ENCODE measurements at regions not wholly inside any gene's neighbourhood (a gene's known extent, or its start where the extent isn't known, plus 50 kb on each side); places are given as distances from the start of the nearest gene placed in this dataset.

DNA sequence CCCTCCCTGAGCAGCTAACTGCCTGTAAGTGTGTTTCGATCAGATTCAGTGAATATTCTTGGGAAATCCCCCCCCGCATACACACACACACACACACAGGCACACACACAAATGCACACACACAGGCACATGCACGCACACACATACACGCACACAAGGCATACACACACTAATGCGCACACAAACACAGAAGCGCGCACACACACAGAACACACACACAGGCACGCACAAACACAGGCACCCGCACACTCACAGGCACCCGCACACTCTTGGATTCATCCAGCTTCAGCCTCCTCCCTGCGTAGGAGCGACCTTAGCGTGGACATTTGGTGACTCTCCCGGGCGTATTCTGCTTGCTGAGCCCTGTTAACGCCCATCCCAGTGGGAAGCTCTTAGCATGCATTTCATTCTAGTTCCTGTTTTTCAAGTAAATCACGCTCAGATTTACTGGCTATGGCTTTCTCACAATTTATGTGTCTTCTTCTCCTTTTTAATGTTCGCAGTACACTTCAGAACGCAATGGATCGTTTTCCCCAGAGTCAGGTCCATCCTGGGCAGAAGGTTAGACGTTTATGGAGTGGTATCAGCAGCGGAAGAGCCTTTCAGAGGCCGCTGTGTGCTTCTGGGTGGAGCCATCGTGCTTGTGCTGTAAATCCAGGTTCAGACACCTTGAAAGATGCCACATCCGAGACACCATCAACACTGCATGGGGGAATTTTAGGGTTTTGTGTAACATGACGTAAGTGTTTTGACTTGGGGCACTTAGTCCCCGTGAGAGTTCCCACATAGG is 656.6 kb downstream of the GALR1 start:
- no peak for DNase-seq (ENCODE audit: low read depth)

DNA sequence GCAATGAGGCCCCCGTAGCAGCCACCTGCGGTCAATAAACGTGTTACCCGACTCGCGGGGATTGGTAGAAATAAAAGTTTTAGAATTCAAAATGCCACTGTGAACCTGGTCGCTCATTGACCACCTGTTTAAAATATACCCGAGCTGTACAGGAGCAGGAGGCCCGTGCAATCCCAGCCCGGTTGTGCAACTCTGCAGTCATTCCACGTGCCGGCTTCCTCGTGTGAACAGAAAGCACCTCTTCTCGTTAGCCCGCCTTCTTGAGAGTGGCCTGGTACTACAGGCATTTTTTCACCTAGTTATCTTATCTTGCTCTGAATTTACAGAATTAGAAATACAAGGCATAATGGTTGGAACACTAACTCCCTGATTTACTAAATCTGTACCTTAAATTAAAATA is 660.7 kb downstream of the GALR1 start:
- no peak for DNase-seq (ENCODE audit: low read depth)

- no peak for DNase-seq (ENCODE audit: low read depth)
Observed at GRCh38 chr18:77911971-77912605, 662.4 kb downstream of the GALR1 start.

- DNase-seq (ENCODE audit: low read depth), result no peak
Observed at GRCh38 chr18:77918730-77919129, 669.1 kb downstream of the GALR1 start.

- DNase-seq (ENCODE audit: low read depth), result no peak
Observed at GRCh38 chr18:77919923-77920322, 670.3 kb downstream of the GALR1 start.

GRCh38 chr18:77935342-77935741 is 685.7 kb downstream of the GALR1 start:
- DNase-seq (ENCODE audit: low read depth), result no peak

- DNase-seq (ENCODE audit: low read depth), result no peak
Observed at GRCh38 chr18:77940566-77940965, 690.9 kb downstream of the GALR1 start.

GRCh38 chr18:77944533-77944932 is 694.9 kb downstream of the GALR1 start:
- no peak for DNase-seq (ENCODE audit: low read depth)

DNA sequence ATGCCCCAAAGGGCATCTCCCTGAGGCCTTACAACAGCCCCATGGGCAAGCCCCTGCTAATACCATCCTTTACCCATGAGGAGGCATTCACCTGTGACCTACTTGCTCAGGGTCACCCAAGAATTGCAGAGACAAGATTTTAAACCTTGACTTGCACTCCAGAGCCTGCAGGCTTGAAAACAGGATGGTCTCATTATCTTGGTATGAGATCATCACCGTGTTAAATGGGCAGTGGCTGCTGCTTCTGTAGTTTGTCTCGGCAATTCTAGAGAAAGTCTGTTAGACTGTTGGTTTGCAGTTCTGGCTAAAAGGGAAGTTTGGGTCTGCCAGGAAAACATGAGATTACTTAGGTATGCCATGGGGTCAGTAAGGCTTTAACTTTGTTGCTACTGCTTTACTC is 698.9 kb downstream of the GALR1 start:
- no peak for DNase-seq (ENCODE audit: low read depth)

DNA sequence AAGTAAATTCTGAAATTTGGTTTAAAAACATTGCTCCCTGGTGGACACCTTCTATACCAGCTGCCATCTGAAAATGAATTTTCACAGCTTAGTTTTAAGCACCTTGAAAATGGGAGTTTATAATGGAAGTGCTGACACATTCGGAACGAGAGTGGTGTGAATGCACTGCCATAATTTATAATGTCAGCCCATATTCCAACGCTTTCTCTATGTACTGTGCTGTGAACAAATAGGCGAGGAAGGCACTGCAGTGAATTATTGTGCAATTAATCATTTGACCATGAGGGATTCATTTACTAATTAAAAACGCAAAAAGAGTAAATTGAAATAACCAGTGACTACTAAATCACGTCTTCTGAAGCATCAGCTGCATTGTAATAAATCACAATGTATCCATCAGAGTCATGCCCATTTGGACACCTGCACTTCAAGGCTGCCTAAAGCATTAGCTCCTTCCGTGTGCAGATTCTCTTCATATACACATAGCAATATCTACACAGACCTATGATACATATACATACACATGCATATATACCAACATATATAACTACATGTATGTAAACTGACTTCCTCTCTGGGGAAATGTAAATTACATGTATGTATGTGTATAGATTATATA is 699.8 kb downstream of the GALR1 start:
- no peak for DNase-seq (ENCODE audit: low read depth)

- DNase-seq (ENCODE audit: low read depth), result no peak
Observed at GRCh38 chr18:77959248-77959647, 709.6 kb downstream of the GALR1 start.

DNA sequence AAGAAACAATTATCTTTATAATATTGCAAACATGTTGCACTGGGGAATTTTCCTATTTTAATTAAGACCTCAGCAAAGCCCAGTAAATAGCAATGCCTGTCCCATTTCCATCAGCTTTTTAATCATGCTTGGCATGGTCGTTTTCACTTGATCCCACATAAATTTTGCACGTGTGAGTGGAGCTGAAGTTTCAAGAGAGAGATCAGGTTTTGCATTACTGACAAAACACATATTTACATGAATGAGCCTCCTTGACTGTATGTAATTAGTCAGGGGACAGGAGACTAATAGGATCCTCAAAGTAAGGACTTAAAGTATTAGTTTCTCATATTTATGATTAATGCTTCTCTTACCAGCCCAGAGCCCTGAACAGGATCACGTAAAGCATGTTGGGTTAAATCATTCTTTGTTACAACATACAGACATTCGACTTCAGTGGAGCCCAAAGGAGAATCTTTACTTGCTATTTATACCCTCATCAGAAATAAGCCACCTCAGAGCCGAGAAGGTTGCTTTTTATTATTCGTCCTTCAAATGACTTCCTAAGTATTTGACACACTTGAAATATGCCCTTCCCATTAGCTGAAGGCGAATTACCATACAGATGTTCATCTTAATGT is 711.3 kb downstream of the GALR1 start:
- DNase-seq (ENCODE audit: low read depth), result no peak

GRCh38 chr18:77967071-77967470 is 717.4 kb downstream of the GALR1 start:
- DNase-seq (ENCODE audit: low read depth), result no peak

GRCh38 chr18:77967791-77968190 is 718.1 kb downstream of the GALR1 start:
- DNase-seq (ENCODE audit: low read depth), result no peak

- DNase-seq (ENCODE audit: low read depth), result no peak
Observed at GRCh38 chr18:77969972-77970371, 720.3 kb downstream of the GALR1 start.

DNA sequence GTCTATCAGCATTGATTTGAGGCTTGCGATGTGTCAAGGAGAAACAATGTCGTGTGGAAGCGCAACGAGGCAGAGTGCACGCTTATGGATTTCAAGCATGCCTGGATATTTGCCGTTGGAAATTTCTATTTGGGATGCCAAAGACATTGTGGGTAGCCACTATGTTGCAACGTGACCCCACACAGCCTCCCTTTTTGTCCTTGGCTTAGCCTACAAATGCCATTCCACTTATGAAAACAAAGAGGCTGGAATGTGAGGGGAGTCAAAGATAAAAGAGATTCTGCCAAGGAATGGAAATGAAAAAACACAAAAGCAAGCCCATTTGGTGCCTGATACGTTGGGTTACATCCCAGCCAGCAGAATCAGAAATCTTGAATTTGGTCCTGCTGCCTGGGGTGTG is 721.2 kb downstream of the GALR1 start:
- no peak for DNase-seq (ENCODE audit: low read depth)

DNA sequence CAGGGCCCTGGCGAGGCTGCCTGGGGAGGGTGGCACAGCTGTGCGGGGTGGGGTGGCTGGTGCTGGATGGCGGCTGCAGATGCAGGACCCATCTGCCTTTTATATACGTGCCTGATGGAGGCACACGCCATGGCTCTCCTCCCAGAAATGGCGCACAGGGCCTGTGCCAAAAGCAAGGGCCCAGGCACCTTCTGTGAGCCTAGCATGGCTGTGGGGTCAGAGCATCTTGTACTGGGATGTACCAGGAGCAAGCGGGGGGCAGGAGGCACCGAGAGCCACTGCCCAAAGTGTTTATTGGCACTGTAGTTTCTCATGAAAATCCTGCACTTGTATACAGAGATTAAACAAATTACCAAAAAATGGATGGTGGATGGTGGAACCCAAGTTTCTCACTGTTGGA is 724.1 kb downstream of the GALR1 start:
- DNase-seq (ENCODE audit: low read depth), result no peak

- DNase-seq (ENCODE audit: low read depth), result no peak
Observed at GRCh38 chr18:77974329-77974728, 724.7 kb downstream of the GALR1 start.

- no peak for DNase-seq (ENCODE audit: low read depth)
Observed at GRCh38 chr18:77977331-77977730, 727.7 kb downstream of the GALR1 start.

DNA sequence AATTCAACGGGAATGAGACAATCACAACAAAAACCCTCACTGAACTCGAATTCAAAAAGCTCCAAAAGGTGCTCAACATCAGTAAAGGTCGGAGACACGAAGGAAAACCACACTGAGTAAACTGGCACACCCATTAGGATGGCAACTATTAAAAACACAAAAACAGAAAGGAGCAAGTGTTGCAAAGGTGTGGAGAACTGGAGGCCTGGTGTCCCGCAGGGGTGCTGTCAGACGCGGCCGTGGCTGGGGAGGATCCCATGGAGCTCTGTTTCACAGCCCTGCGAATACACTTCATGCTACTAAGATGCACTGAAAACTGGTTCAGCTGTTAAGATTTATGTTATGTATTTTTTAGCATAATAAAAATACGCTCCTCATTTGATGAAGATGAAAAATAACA is 730.6 kb downstream of the GALR1 start:
- no peak for DNase-seq (ENCODE audit: low read depth)

DNA sequence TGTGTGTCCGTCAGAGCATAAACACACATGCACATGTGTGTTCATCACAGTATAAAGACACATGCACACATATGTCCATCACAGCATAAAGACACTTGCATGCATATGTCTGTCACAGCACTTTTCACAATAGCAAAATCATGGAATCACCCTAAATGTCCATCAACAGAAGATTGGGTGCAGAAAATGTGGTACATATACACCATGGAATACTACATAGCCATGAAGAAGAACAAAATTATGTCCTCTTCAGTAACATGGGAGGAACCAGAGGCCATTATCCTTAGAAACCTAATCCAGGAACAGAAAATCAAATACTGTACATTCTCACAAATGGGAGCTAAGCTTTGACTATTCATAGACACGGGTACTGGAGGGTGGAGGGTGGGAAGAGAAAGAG is 732.2 kb downstream of the GALR1 start:
- DNase-seq (ENCODE audit: low read depth), result no peak

DNA sequence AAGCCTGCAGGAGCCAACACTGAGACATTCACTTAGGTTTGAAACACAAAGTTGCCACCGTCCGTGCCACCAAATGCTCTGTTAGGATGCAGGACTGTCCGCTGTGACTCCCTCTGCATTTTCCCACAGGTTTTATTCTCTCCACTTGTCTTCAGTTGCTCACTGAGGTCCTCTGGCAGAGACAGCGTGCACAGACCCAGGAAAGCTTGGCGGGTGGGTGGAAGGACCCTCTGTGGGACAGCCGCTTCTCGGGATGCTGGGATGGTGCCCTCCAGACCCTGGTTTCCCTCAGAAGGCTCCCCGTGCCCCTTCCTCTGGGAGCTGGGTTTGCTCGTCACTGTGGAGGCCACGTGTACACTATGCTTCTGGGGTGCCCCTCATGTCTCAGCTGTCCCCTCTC is 733.6 kb downstream of the GALR1 start:
- DNase-seq (ENCODE audit: low read depth), result no peak

DNA sequence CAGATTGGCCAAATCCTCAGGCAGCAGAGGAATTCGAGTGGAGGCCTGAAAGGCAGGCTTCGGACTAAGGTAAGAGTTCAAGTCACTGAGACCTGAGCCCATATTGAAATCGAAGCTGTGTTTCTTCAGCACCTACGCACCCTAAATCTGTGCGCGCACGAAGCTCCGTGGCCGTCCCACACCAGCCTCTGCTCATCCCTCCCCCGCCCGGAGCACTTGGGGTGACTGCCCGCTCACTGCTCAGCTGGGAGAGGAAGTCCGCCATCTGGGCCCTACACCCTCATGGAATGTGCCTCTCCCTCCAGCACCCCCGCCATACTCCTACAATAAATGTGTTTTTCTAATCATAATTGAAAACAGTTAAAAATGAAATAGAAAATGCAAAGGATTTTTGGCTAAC is 734.5 kb downstream of the GALR1 start:
- DNase-seq (ENCODE audit: low read depth), result no peak

Measured in renal cortical epithelial cell (primary cell).